A549 (cell line): ENCODE measurements at regions not wholly inside any gene's neighbourhood (a gene's known extent, or its start where the extent isn't known, plus 50 kb on each side); places are given as distances from the start of the nearest gene placed in this dataset.

Source experiments
- CEBPB ChIP-seq, 2 experiments: fragments of >200 bp in 1 of 2; sonication (Bioruptor Twin) in 1 of 2; formaldehyde crosslinking in 1 of 2; IDR thresholded peaks; 2 replicates each; pipeline ENCODE4 v1.6.1; 2012 to 2016
- CHD2 ChIP-seq: fragments of 150-350 bp; IDR thresholded peaks from 2 replicates; pipeline ENCODE4 v1.6.1; 2014; ENCODE audit warnings: low read length; ENCODE audit not compliant: partially characterized antibody
- CHD4 ChIP-seq: fragments of 200-600 bp; sonication (generic); IDR thresholded peaks from 2 replicates; pipeline ENCODE4 v1.6.1; 2016; ENCODE audit warnings: antibody characterized with exemption, mild to moderate bottlenecking, borderline replicate concordance
- CTCF ChIP-seq: fragments of >200 bp; sonication (Bioruptor Twin); formaldehyde crosslinking; IDR thresholded peaks from 3 replicates; pipeline ENCODE4 v1.5.1; 2016
- E2F6 ChIP-seq: IDR thresholded peaks from 2 replicates; pipeline ENCODE4 v1.6.1; 2012; ENCODE audit warnings: low read depth, borderline replicate concordance
- ELK1 ChIP-seq: fragments of 150-350 bp; IDR thresholded peaks from 2 replicates; pipeline ENCODE4 v1.6.1; 2014; ENCODE audit warnings: low read depth, mild to moderate bottlenecking, low read length
- EP300 ChIP-seq, 2 experiments: fragments of >200 bp; sonication (Bioruptor Twin); formaldehyde crosslinking; IDR thresholded peaks; 2 replicates in 1 of 2; 3 replicates in 1 of 2; pipeline ENCODE4 v1.6.1; 2016 to 2017
- PBX3 ChIP-seq: IDR thresholded peaks from 2 replicates; pipeline ENCODE4 v1.6.1; 2012
- RAD21 ChIP-seq, 2 experiments: fragments of >200 bp in 1 of 2; sonication (Bioruptor Twin) in 1 of 2; formaldehyde crosslinking in 1 of 2; IDR thresholded peaks in 1 of 2; conservative IDR thresholded peaks in 1 of 2; 2 replicates in 1 of 2; 3 replicates in 1 of 2; pipeline ENCODE4 v1.6.1; 2012 to 2018; ENCODE audit warnings: inconsistent platforms in 1 of 2
- REST ChIP-seq: fragments of 200-600 bp; sonication (generic); IDR thresholded peaks from 2 replicates; pipeline ENCODE4 v1.6.1; 2016; ENCODE audit warnings: antibody characterized with exemption, mild to moderate bottlenecking, moderate library complexity
- RNF2 ChIP-seq: fragments of 200-600 bp; sonication (generic); IDR thresholded peaks from 2 replicates; pipeline ENCODE4 v1.6.1; 2016; ENCODE audit warnings: low read depth, mild to moderate bottlenecking, antibody characterized with exemption, moderate library complexity, borderline replicate concordance
- SMC3 ChIP-seq: fragments of >200 bp; sonication (Bioruptor Twin); formaldehyde crosslinking; IDR thresholded peaks from 3 replicates; pipeline ENCODE4 v1.6.1; 2018; ENCODE audit warnings: inconsistent platforms
- USF2 ChIP-seq: fragments of 450-650 bp; IDR thresholded peaks from 2 replicates; pipeline ENCODE4 v1.6.1; 2014; ENCODE audit warnings: antibody characterized with exemption

- TF ChIP-seq CHD2, result no peak
- TF ChIP-seq REST, result no peak
- no peak for TF ChIP-seq EP300 (IDR thresholded peaks at IDR 0.05)
- no peak for TF ChIP-seq CHD4
- no peak for TF ChIP-seq CTCF
- TF ChIP-seq SMC3, result no peak
- TF ChIP-seq CEBPB (IDR thresholded peaks at IDR 0.05), result no peak
- no peak for TF ChIP-seq RAD21 (conservative IDR thresholded peaks at IDR 0.05 in 1 of 2, IDR thresholded peaks at IDR 0.05 in 1 of 2)
- no peak for TF ChIP-seq RNF2
- no peak for TF ChIP-seq PBX3
- no peak for TF ChIP-seq USF2
- TF ChIP-seq ELK1, result no peak
- no peak for TF ChIP-seq E2F6
These were observed 270.0 kb downstream of the KCNRG start for GRCh38 chr13:50285283-50285682.
